NB4 (cell line): ENCODE measurements at regions not wholly inside any gene's neighbourhood (a gene's known extent, or its start where the extent isn't known, plus 50 kb on each side); places are given as distances from the start of the nearest gene placed in this dataset.
A peak's percentile ranks its signal among the peaks of the same experiment; 100 is the strongest.

Experiments
- DNase-seq: peaks from one replicate; pipeline ENCODE4 v3.0.0; 2010; ENCODE audit warnings: low read depth
- H3K4me3 ChIP-seq: one replicate; pipeline ENCODE4 v1.5.1; 2011; ENCODE audit warnings: mild to moderate bottlenecking, low read depth, low read length, moderate library complexity
- MYC ChIP-seq: IDR thresholded peaks from 2 replicates; pipeline ENCODE4 v1.6.1; 2011; ENCODE audit warnings: low read depth, low read length
- POLR2A ChIP-seq: IDR thresholded peaks from 2 replicates; pipeline ENCODE4 v1.6.1; 2011; ENCODE audit warnings: mild to moderate bottlenecking; ENCODE audit not compliant: insufficient read length; ENCODE audit errors: extremely low read depth
- TF ChIP-seq, protein P1 (sequence below): IDR thresholded peaks from one replicate; pipeline ENCODE4 v1.5.1; 2012; ENCODE audit warnings: low read depth, low read length
- TF ChIP-seq, protein P2 (sequence below): IDR thresholded peaks from 2 replicates; pipeline ENCODE4 v1.6.1; 2011; ENCODE audit warnings: low read depth, low read length

DNA sequence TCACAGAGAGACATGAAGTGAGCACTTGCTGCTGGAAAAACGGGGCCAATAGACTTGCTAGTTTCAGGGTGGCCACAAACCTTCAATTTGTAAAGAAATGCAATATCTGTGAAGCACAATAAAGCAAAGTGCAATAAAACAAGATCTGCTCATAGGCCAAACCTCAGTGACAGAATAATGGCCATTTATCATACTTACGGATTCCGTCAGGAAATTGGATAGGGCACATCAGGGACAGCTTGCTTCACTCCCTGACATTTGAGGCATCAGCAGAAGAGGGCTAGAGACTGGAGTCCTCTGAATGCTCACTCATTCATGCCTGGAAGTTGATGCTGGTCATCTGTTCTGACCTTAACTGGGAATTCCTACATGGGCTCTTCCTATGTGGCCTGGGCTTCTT is 165.5 kb upstream of the OPRM1 start:
- TF ChIP-seq POLR2A (no peak), MYC (no peak)
- TF ChIP-seq, protein P1, sequence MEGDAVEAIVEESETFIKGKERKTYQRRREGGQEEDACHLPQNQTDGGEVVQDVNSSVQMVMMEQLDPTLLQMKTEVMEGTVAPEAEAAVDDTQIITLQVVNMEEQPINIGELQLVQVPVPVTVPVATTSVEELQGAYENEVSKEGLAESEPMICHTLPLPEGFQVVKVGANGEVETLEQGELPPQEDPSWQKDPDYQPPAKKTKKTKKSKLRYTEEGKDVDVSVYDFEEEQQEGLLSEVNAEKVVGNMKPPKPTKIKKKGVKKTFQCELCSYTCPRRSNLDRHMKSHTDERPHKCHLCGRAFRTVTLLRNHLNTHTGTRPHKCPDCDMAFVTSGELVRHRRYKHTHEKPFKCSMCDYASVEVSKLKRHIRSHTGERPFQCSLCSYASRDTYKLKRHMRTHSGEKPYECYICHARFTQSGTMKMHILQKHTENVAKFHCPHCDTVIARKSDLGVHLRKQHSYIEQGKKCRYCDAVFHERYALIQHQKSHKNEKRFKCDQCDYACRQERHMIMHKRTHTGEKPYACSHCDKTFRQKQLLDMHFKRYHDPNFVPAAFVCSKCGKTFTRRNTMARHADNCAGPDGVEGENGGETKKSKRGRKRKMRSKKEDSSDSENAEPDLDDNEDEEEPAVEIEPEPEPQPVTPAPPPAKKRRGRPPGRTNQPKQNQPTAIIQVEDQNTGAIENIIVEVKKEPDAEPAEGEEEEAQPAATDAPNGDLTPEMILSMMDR, result no peak
- TF ChIP-seq, protein P2, sequence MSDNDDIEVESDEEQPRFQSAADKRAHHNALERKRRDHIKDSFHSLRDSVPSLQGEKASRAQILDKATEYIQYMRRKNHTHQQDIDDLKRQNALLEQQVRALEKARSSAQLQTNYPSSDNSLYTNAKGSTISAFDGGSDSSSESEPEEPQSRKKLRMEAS, result no peak
- H3K4me3 ChIP-seq, result no peak overlapping the region
- no peak for DNase-seq

DNA sequence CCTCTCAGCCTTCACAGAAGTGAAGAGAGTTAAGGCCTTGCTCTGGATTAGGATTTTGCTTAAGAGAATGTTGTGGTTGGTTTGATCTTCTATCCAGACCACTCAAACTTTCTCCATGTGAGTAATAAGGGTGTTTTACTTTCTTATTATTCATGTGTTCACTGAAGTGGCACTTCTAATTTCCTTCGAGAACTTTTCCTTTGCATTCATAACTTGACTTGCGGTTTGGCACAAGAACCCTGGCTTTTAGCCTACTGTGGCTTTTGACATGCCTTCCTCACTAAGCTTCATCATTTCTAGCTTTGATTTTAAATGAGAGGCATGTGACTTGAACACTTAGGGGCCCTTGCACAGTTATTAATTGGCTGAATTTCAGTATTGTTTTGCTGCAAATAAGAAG is 166.1 kb upstream of the OPRM1 start:
- no peak for DNase-seq
- H3K4me3 ChIP-seq, result no peak overlapping the region
- TF ChIP-seq POLR2A, result no peak
- no peak for TF ChIP-seq MYC
- TF ChIP-seq, protein P2, result no peak
- TF ChIP-seq, protein P1, result no peak

DNA sequence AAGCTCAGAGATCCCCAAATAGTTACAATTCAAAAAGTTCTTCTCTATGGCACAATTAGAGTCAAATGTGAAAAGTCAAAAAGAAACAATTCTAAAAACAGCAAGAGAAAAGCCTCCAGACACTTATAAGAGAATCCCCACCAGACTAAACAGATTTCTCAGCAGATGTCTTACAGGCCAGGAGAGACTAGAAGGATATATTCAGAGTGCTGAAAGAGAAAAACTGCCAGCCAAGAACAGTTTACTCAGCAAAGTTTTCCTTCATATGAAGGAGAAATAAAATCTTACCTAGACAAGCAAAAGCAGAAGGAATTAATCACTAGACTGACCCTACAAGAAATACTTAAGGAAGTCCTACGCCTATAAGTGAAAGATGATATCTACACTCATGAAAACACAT is 176.1 kb upstream of the OPRM1 start:
- TF ChIP-seq POLR2A, result no peak
- TF ChIP-seq, protein P1, result no peak
- TF ChIP-seq, protein P2, result no peak
- no peak for TF ChIP-seq MYC
- DNase-seq, result no peak
- no peak overlapping the region for H3K4me3 ChIP-seq

DNA sequence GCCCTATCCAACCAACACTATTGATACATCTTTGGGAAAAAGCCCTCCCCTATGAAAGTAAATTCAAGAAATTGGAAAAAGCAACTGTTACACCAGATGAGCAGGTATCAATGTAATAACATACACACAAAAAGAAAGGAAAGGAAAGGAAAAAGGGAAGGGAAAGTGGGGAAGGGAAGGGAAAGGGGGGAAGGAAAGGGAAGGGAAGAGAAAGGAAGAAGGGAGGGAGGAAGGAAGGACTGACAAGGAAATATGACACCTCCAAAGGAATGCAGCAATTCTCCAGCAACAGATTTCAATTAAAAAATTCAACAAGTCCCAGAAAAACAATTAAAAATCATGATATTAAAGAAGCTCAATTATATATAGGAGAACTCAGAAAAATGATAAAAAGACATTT is 176.9 kb upstream of the OPRM1 start:
- no peak overlapping the region for H3K4me3 ChIP-seq
- DNase-seq, result no peak
- TF ChIP-seq, protein P1, result no peak
- TF ChIP-seq, protein P2, result no peak
- TF ChIP-seq MYC, result no peak
- no peak for TF ChIP-seq POLR2A

DNA sequence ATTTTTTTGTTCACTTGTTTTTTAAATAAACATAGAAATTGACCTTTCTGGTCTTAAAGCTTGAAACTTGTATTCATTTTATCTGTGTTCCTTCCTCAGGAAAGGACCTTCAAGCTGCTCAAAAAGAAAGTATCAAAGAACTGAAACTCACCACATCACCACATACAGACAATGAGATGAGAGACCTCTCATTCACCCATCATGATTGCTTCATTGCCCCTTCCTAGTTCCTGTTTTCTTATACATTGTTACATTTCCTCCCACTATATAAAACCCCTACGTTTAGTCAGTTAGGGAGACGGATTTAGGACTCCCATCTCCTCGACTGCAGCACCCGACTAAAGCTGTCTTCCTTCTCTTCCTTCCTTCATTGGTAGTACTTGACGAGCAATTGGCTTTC is 180.5 kb upstream of the OPRM1 start:
- DNase-seq, result peak; percentile 48
- H3K4me3 ChIP-seq, result no peak overlapping the region
- TF ChIP-seq MYC (no peak), POLR2A (no peak)
- TF ChIP-seq, protein P2, result no peak

DNA sequence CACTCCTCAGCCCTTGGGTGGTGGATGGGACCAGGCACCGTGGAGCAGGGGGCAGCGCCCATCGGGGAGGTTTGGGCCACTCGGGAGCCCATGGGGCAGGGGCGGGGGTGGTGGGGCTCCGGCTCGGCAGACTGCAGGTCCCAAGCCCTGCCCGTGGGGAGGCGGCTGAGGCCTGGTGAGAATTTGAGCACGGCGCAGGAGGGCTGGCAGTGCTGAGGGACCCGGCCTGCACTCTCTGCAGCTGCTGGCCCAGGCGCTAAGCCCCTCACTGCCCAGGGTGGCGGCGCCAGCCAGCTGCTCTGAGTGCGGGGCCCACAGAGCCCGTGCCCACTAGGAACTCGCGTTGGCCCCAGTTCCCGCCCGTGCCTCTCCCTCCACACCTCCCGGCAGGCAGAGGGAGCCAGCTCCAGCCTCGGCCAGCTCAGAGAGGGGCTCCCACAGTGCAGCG is 182.1 kb upstream of the OPRM1 start:
- DNase-seq, result no peak
- H3K4me3 ChIP-seq, result no peak overlapping the region
- no peak for TF ChIP-seq MYC
- TF ChIP-seq POLR2A, result no peak
- TF ChIP-seq, protein P2, result no peak
- TF ChIP-seq, protein P1, result no peak
